ENCODE measurements at regions not wholly inside any gene's neighbourhood (a gene's known extent, or its start where the extent isn't known, plus 50 kb on each side); places are given as distances from the start of the nearest gene placed in this dataset.

DNA sequence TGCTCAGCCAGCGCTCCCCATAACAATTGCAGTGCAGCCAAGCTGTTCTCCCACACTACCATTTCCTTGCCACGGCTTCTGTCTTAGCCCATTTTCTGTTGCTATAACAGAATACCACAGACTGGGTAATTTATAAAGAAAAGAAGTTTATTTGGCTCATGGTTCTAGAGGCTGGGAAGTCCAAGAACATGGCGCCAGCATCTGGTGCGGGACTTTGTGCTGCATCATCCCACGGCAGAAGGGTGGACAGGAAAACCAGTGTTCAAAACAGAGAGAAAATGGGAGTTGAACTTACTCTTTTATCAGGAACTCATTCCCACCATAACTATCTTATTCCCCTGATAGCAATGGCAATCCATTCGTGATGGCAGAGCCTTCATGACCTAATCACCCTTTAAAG, 104.6 kb downstream of the FHDC1 start:
- Histone ChIP-seq H3K9me3 (no peaks in the 10 kb centered on the region), H3K4me3 (no peak overlapping the region), H3K4me1 (no peaks in the 10 kb centered on the region), H3K36me3 (no peaks in the 10 kb centered on the region), H3K27ac (no peak overlapping the region), H3K27me3 (no peaks in the 10 kb centered on the region)
- TF ChIP-seq POLR2A (IDR thresholded peaks at IDR 0.05): no peak
- TF ChIP-seq EP300 (IDR thresholded peaks at IDR 0.05): no peak
- TF ChIP-seq, protein P1, sequence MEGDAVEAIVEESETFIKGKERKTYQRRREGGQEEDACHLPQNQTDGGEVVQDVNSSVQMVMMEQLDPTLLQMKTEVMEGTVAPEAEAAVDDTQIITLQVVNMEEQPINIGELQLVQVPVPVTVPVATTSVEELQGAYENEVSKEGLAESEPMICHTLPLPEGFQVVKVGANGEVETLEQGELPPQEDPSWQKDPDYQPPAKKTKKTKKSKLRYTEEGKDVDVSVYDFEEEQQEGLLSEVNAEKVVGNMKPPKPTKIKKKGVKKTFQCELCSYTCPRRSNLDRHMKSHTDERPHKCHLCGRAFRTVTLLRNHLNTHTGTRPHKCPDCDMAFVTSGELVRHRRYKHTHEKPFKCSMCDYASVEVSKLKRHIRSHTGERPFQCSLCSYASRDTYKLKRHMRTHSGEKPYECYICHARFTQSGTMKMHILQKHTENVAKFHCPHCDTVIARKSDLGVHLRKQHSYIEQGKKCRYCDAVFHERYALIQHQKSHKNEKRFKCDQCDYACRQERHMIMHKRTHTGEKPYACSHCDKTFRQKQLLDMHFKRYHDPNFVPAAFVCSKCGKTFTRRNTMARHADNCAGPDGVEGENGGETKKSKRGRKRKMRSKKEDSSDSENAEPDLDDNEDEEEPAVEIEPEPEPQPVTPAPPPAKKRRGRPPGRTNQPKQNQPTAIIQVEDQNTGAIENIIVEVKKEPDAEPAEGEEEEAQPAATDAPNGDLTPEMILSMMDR (IDR thresholded peaks at IDR 0.05): no peak
- WGBS, 2 donors: 86 to 94% methylated on average over 6 of the region's 6 CpGs
- ATAC-seq (ENCODE audit: low FRiP score in 2 of 2) (no peak), DNase-seq (no peak)

DNA sequence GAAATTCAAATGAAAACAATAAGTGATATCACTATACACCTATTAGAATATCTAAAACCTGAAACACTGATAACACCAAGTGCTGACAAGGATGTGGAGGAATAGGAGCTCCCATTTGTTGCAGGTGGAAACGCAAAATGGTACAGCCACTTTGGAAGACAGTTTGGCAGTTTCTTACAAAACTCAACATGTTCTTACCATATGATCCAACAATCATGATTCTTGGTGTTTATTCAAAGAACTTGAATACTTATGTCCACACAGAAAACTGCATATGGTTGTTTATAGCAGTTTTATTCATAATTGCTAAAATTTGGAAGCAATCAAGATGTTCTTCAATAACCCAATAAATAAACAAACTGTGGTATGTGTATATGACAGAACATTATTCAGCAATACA, 107.9 kb downstream of the FHDC1 start:
- no peak overlapping the region for H3K27ac ChIP-seq
- H3K4me1 ChIP-seq: no peaks in the 10 kb centered on the region
- no peaks in the 10 kb centered on the region for H3K9me3 ChIP-seq
- TF ChIP-seq EP300 (IDR thresholded peaks at IDR 0.05) (no peak), POLR2AphosphoS5 (IDR thresholded peaks at IDR 0.05) (no peak), POLR2A (IDR thresholded peaks at IDR 0.05) (no peak)
- TF ChIP-seq, protein P1 (IDR thresholded peaks at IDR 0.05): no peak
- 94 to 96% methylated on average over 1 of the region's 1 CpG for WGBS, 2 donors
- no peak overlapping the region for H3K4me3 ChIP-seq
- DNase-seq (no peak), ATAC-seq (ENCODE audit: low FRiP score in 2 of 2) (no peak)
- H3K36me3 ChIP-seq: no peaks in the 10 kb centered on the region
- no peaks in the 10 kb centered on the region for H3K27me3 ChIP-seq

DNA sequence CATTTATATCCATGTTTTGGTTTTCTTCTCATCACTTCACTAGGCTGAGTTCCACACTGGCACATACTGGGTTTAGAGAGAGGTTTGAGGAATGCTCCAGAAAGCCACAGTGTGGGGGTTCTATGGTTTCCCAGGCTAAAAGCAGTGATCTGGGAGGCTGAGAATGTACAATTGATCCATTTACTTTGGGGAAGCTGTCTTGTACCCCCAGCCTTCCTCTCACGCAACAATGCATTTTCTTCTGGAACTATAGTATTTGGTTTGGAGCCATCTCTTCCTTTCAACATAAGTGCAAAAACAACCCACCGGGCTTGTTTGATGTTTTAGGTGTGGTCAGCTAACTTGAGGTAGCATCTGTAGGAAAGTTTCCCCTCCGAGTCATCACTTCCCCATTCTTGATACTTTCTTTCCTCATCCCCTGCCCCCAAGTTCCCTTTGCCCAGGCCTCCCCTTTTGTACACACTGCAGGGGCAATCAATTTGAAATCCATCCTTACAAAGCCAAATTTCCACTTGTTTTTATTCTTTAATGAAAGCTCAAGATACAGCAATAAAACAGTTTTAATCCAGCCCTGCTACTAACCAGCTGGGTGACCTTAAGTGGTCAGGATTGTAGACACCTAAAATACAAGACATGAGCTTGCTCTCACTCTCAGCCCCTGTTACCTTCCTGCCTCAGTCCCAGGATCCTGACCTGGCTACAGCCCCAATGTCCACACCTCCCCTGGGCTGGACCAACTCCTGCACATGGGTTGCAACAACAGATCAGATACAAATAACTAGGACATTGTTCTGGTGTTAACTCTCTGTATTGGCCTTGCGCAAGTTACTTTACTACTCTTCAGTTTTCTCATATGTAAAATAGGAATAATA, 109.2 kb downstream of the FHDC1 start:
- Histone ChIP-seq H3K27me3 (no peaks in the 10 kb centered on the region), H3K27ac (no peak overlapping the region), H3K36me3 (no peaks in the 10 kb centered on the region), H3K4me3 (no peak overlapping the region), H3K4me1 (no peaks in the 10 kb centered on the region), H3K9me3 (no peaks in the 10 kb centered on the region)
- TF ChIP-seq POLR2A (IDR thresholded peaks at IDR 0.05): no peak
- TF ChIP-seq POLR2AphosphoS5 (IDR thresholded peaks at IDR 0.05): no peak
- TF ChIP-seq, protein P1 (IDR thresholded peaks at IDR 0.05): no peak
- TF ChIP-seq EP300 (IDR thresholded peaks at IDR 0.05): no peak
- 63 to 69% methylated on average over 4 of the region's 4 CpGs for WGBS, 2 donors
- no peak for DNase-seq
- ATAC-seq (ENCODE audit: low FRiP score in 2 of 2): no peak

DNA sequence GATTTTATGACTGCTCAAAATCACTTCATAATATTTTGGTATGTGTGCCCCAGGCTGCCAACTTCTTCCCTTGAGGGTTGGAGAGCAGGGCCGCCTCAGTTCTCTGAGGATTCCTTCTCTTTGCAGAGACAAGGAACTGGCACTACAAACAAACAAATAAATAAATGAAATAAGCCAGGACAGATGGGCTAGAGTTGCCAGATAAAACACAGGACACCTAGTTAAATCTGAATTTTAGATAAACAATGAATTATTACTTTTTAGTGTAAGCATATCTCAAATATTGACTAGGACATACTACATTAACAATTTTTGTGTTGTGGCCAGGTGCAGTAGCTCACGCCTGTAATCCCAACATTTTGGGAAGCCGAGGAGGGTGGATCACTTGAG, 122.5 kb downstream of the FHDC1 start:
- H3K4me3 ChIP-seq: no peak overlapping the region
- DNase-seq: no peak
- no peaks in the 10 kb centered on the region for H3K9me3 ChIP-seq
- no peaks in the 10 kb centered on the region for H3K36me3 ChIP-seq
- H3K27me3 ChIP-seq: no peaks in the 10 kb centered on the region
- TF ChIP-seq, protein P1 (IDR thresholded peaks at IDR 0.05): no peak
- TF ChIP-seq POLR2AphosphoS5 (IDR thresholded peaks at IDR 0.05) (no peak), POLR2A (IDR thresholded peaks at IDR 0.05) (no peak), EP300 (IDR thresholded peaks at IDR 0.05) (no peak)
- H3K27ac ChIP-seq: no peak overlapping the region
- H3K4me1 ChIP-seq: no peaks in the 10 kb centered on the region
- ATAC-seq (ENCODE audit: low FRiP score in 2 of 2): no peak
- WGBS, 2 donors: 87 to 97% methylated on average over 3 of the region's 3 CpGs

DNA sequence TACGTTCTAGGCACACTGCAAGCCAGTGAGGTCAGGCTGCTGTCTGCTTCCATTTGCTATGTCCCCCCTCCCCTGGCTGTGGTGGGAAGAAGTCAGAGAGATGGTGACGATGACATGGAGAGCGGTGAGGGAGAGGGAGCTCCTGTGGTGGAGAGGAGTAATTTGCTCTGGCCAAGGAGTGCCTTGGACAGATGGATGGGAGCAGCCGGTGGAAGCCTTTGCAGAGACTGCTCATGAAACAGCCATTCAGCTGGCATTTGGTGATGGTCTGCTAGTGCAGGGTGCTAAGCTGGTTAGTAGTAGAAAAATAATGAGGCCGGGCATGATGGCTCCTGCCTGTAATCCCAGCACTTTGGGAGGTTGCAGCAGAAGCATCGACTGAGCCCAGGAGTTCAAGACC, 124.1 kb downstream of the FHDC1 start:
- WGBS, 2 donors: 83 to 86% methylated on average over 6 of the region's 6 CpGs
- Histone ChIP-seq H3K36me3 (no peaks in the 10 kb centered on the region), H3K4me3 (no peak overlapping the region), H3K9me3 (no peaks in the 10 kb centered on the region), H3K27ac (no peak overlapping the region), H3K4me1 (no peaks in the 10 kb centered on the region), H3K27me3 (no peaks in the 10 kb centered on the region)
- TF ChIP-seq, protein P1 (IDR thresholded peaks at IDR 0.05): no peak
- TF ChIP-seq EP300 (IDR thresholded peaks at IDR 0.05): no peak
- TF ChIP-seq POLR2AphosphoS5 (IDR thresholded peaks at IDR 0.05): no peak
- TF ChIP-seq POLR2A (IDR thresholded peaks at IDR 0.05): no peak
- no peak for DNase-seq
- ATAC-seq (ENCODE audit: low FRiP score in 2 of 2): no peak

Data from upper lobe of left lung (tissue), 6 donors.